LNCAP (cell line): ENCODE measurements at regions not wholly inside any gene's neighbourhood (a gene's known extent, or its start where the extent isn't known, plus 50 kb on each side); places are given as distances from the start of the nearest gene placed in this dataset.

ENCODE experiments used
- TF ChIP-seq, protein P1 (sequence below): fragments of 450-650 bp; IDR thresholded peaks from 2 replicates; pipeline ENCODE4 v1.5.1; 2017; ENCODE audit warnings: mild to moderate bottlenecking

DNA sequence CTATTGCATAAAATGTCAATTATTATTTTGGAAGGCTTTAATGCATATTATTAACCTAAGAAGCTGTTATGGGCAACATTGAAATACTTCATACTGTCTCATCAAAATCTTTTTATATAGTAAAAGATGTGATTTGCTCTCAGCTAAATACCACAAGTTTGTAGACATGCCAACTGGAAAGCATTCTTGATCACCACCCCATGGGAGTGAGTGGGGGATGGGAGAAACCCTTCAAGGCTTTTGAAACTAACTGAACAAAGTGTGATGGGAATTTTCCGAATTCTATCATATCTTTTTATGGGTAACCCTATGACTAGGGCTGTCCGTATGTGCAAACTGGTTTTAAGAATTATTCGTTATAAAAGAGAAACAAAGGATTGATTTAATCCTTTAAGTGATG lies 377.3 kb upstream of the JAG1 start:
- TF ChIP-seq, protein P1, sequence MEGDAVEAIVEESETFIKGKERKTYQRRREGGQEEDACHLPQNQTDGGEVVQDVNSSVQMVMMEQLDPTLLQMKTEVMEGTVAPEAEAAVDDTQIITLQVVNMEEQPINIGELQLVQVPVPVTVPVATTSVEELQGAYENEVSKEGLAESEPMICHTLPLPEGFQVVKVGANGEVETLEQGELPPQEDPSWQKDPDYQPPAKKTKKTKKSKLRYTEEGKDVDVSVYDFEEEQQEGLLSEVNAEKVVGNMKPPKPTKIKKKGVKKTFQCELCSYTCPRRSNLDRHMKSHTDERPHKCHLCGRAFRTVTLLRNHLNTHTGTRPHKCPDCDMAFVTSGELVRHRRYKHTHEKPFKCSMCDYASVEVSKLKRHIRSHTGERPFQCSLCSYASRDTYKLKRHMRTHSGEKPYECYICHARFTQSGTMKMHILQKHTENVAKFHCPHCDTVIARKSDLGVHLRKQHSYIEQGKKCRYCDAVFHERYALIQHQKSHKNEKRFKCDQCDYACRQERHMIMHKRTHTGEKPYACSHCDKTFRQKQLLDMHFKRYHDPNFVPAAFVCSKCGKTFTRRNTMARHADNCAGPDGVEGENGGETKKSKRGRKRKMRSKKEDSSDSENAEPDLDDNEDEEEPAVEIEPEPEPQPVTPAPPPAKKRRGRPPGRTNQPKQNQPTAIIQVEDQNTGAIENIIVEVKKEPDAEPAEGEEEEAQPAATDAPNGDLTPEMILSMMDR = no peak

DNA sequence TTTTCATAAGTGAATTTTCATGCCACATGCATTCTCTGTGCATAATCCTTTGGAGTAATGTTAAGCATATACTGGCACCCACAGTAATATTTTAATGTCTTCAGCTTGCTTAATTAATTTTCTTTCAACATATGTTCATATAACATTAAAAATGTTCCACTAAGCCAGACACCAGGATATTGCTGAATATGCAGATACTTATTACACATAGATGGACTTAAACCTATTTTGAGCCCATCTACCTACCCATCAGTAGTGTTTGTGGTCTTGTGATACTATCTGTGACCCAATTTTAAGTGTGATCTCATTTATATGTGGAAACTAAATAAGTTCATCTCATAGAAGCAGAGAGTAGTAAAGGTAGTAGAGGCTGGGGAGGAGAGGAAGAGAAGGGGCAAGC lies 379.5 kb upstream of the JAG1 start:
- TF ChIP-seq, protein P1 = no peak

DNA sequence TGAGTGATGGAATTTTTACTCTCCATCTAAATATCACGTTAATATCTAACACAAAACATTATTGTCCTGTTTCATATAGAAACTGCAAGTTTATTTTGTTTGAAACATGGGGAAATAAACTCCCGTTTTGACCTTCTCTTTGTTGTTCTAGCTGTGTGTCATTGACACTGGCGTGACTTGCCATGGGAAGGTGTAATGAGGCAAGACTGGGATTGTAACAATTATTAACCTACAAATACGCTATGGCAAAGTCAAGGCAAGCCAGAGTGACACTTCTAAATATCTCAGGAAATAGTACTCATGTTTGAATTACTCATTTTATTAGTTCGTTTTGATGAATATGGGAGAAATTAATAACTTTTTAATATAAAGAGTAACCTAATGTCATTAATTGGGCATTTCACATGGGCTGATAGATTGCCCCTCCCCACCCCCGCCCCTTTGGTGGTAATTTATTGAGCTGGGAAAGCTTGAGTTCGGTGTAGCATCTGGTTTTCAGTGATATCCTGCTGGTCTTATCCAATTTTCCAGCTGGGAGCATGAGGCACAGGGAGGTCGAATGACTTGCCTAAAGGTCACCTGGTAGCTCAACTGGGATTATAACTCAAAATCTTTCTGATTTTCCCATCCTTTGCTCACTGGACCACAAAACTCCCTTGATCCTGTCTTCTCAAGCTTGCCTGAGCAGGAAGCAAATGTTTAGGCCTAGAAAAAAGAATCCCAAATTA lies 380.6 kb upstream of the JAG1 start:
- TF ChIP-seq, protein P1 = no peak

DNA sequence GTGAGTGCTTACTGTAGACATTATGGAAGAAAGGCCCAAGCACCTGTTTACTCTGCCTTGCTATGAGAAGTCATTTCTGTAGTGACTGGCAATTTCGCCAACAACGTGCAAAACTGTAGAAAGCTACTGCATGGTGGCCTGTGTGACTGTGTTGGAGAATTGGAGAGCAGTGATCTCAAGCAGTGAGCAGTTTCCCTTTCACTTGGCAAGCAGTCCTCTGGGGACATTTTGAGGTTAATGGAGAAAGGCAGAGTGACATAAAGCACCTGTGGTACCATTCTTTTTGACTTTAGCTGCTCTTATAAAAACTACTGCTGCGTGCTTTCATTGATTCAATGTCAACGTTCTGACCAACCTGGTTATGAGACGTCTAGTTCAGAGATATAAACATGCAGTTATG lies 382.6 kb upstream of the JAG1 start:
- TF ChIP-seq, protein P1 = no peak

DNA sequence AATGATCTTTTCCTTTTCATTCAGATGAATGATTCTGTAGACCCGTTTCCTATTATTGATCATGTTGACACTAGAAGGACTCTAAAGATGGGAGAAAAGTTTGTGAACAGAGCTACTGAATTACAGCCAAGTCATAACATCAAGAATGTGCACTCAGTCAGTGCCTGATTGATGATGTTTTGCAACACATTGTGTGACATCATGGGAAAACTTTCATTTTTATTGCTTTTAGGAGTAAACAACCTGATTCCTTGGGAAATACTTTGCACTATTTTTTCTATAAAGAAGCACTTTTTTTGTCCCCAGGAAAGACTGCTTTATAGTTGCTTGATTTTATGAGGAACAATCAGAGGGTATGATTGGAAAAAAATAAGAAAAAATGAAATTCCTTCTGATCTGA lies 383.8 kb upstream of the JAG1 start:
- TF ChIP-seq, protein P1 = no peak

DNA sequence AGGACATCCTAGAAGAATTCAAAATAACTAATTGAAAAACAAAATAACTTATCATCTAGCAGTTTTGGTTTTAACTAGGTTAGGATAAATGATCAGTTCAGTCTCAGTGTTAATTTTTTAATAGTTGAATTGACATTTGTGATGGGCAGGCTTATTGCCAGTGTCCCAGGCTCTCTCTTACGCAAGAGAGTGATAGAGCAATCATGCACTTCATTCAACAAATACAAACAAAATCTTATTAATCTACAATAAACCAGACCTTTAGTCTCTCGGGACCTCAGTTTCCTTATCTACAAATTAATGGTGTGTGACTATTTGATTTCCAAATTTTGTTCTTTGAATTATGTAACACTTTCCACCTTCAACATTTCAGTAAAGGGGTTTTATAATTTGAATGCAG lies 385.9 kb upstream of the JAG1 start:
- TF ChIP-seq, protein P1 = no peak

DNA sequence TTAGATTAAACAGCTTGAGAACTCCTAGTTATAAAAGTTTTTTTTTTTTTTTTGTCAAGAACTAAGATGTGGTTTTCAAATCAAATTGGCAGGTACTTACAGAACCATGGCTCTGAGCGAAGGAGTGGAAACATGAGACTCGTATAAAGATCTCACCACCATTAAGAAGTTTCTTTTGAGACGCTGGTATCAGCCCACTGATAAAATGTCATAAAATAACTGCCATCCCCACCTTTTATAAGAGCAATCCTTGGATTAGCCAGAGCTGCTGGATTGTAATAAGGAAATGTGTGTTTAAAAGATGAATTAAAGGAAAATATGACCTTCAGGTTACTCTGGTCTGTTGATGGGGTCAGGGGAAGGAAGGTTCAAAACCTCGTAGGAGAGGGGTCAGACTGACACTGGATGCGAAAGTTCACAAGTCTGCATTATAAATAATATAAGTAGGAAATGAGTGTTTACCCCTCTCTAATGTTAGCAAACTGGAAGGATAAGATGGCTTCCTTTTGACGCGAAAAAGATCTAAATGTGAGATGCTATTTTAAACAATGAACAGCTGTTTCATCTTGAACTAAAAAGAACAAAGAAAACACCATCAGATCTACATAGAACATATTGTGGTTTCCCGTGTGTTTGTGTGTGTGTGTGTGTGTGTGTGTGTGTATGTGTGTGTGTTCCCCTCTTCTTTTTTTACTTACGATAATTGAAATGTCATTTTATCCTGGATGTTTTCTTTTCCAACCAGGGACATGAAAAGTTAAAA lies 386.8 kb upstream of the JAG1 start:
- TF ChIP-seq, protein P1 = no peak
